ENCODE measurements at regions not wholly inside any gene's neighbourhood (a gene's known extent, or its start where the extent isn't known, plus 50 kb on each side); places are given as distances from the start of the nearest gene placed in this dataset.

GRCh38 chrX:903116-903515 lies 272.5 kb downstream of the SHOX start:
- TF ChIP-seq CTCF (IDR thresholded peaks at IDR 0.05) = no peak
- no peak for TF ChIP-seq POLR2A (IDR thresholded peaks at IDR 0.05)
